H1 (cell line): ENCODE measurements at regions not wholly inside any gene's neighbourhood (a gene's known extent, or its start where the extent isn't known, plus 50 kb on each side); places are given as distances from the start of the nearest gene placed in this dataset.
A peak's percentile ranks its signal among the peaks of the same experiment; 100 is the strongest.

ENCODE experiments used
- CTCF ChIA-PET: fragments of 300-600 bp; sonication (Branson Sonifier 250); formaldehyde crosslinking; loops from one replicate; lab custom pipeline; 2021; ENCODE audit not compliant: partially characterized antibody; lab: Charles Lee
- POLR2A ChIA-PET: fragments of 300-600 bp; sonication (Branson Sonifier 250); formaldehyde crosslinking; loops from one replicate; lab custom pipeline; 2021; ENCODE audit warnings: inconsistent platforms; ENCODE audit not compliant: partially characterized antibody; lab: Charles Lee
- DNase-seq, 2 experiments: peaks; one replicate each; pipeline versions ENCODE4 v3.0.0 to v3.0.0-alpha.2; 2010 to 2022; ENCODE audit warnings: low spot score in 2 of 2, low read depth in 1 of 2, mixed read lengths in 1 of 2
- FAIRE-seq: peaks from 2 replicates; lab custom pipeline; 2011; peaks lifted over from hg19 to GRCh38; lab: Jason Lieb, UNC
- H2AFZ ChIP-seq: 2 replicates; pipeline ENCODE4 v1.8.1; 2012; ENCODE audit warnings: low read length, inconsistent platforms
- H2AK5ac ChIP-seq: 2 replicates; pipeline ENCODE4 v1.6.1; 2013; ENCODE audit warnings: low read depth, low read length
- H2BK120ac ChIP-seq: replicated peaks from 2 replicates; pipeline ENCODE3; 2013; ENCODE audit warnings: low read depth, low read length, inconsistent platforms
- H2BK12ac ChIP-seq: 2 replicates; pipeline ENCODE4 v1.6.1; 2013; ENCODE audit warnings: low read depth, low read length
- H2BK15ac ChIP-seq: 2 replicates; pipeline ENCODE4 v1.6.1; 2013; ENCODE audit warnings: low read length
- H2BK20ac ChIP-seq: 2 replicates; pipeline ENCODE4 v1.6.1; 2013; ENCODE audit warnings: low read length
- H2BK5ac ChIP-seq: 2 replicates; pipeline ENCODE4 v1.6.1; 2013; ENCODE audit warnings: low read depth, low read length
- H3K14ac ChIP-seq: 2 replicates; pipeline ENCODE4 v1.6.1; 2013; ENCODE audit warnings: inconsistent platforms; ENCODE audit not compliant: insufficient read length
- H3K18ac ChIP-seq: 2 replicates; pipeline ENCODE4 v1.6.1; 2013; ENCODE audit warnings: low read length; ENCODE audit errors: extremely low read depth
- H3K23ac ChIP-seq: 2 replicates; pipeline ENCODE4 v1.6.1; 2013; ENCODE audit warnings: inconsistent platforms; ENCODE audit not compliant: insufficient read length
- H3K23me2 ChIP-seq: 2 replicates; pipeline ENCODE4 v1.6.1; 2013; ENCODE audit warnings: low read depth, low read length
- H3K27ac ChIP-seq: 2 replicates; pipeline ENCODE4 v1.6.1; 2011; ENCODE audit warnings: low read depth, low read length, inconsistent platforms
- H3K27me3 ChIP-seq, 4 experiments: replicated peaks in 1 of 4; 1 replicate in 1 of 4; 2 replicates in 3 of 4; pipeline versions ENCODE4 v1.6.1 to v1.8.1; 2011 to 2013; ENCODE audit warnings: low read length in 3 of 4, mild to moderate bottlenecking in 3 of 4, inconsistent platforms in 2 of 4, mixed read lengths in 2 of 4, moderate library complexity in 1 of 4; ENCODE audit not compliant: control insufficient read depth in 3 of 4, insufficient read depth in 3 of 4; ENCODE audit errors: extremely low read depth in 1 of 4
- H3K36me3 ChIP-seq, 4 experiments: 2 replicates each; pipeline versions ENCODE4 v1.6.1 to v1.8.1; 2011 to 2013; ENCODE audit warnings: mild to moderate bottlenecking in 4 of 4, low read length in 3 of 4, moderate library complexity in 2 of 4, control low read depth in 1 of 4, inconsistent platforms in 1 of 4; ENCODE audit not compliant: insufficient read depth in 4 of 4, control insufficient read depth in 2 of 4
- H3K4ac ChIP-seq: replicated peaks from 2 replicates; pipeline ENCODE3; 2013; ENCODE audit warnings: low read length, low read depth, mixed read lengths, inconsistent platforms; ENCODE audit not compliant: insufficient read length
- H3K4me1 ChIP-seq, 4 experiments: replicated peaks in 1 of 4; 1 replicate in 1 of 4; 2 replicates in 3 of 4; pipeline versions ENCODE4 v1.6.1 to v1.8.1; 2011 to 2013; ENCODE audit warnings: low read length in 3 of 4, inconsistent platforms in 2 of 4, mixed read lengths in 1 of 4; ENCODE audit not compliant: insufficient read depth in 4 of 4, control insufficient read depth in 3 of 4
- H3K4me2 ChIP-seq, 2 experiments: 2 replicates each; pipeline versions ENCODE4 v1.6.1 to v1.8.1; 2011 to 2013; ENCODE audit warnings: low read depth in 2 of 2, low read length in 2 of 2, control low read depth in 1 of 2, inconsistent platforms in 1 of 2, mild to moderate bottlenecking in 1 of 2; ENCODE audit not compliant: insufficient read depth in 1 of 2
- H3K4me3 ChIP-seq, 4 experiments: fragments of 200-600, 300-600 bp in 1 of 4; sonication (generic), shearing (Covaris generic), sonication (Bioruptor Twin) in 1 of 4; 2 replicates each; pipeline versions ENCODE4 v1.5.1 to v1.8.1; 2011 to 2016; ENCODE audit warnings: low read length in 4 of 4, low read depth in 3 of 4, control low read depth in 2 of 4, inconsistent platforms in 2 of 4, mild to moderate bottlenecking in 2 of 4, mixed read lengths in 1 of 4, moderate library complexity in 1 of 4; ENCODE audit not compliant: insufficient read depth in 2 of 4; ENCODE audit errors: extremely low read depth in 1 of 4
- H3K56ac ChIP-seq: replicated peaks from 2 replicates; pipeline ENCODE3; 2013; ENCODE audit warnings: low read depth, mild to moderate bottlenecking, mixed read lengths, low read length, inconsistent platforms; ENCODE audit not compliant: insufficient read length
- H3K79me1 ChIP-seq: 2 replicates; pipeline ENCODE4 v1.6.1; 2013; ENCODE audit warnings: low read depth, low read length, control low read depth
- H3K79me2 ChIP-seq, 2 experiments: 2 replicates each; pipeline versions ENCODE4 v1.6.1 to v1.8.1; 2012 to 2013; ENCODE audit warnings: low read length in 2 of 2, mild to moderate bottlenecking in 2 of 2, inconsistent platforms in 1 of 2; ENCODE audit not compliant: insufficient read depth in 2 of 2, control insufficient read depth in 1 of 2
- H3K9ac ChIP-seq, 4 experiments: replicated peaks in 1 of 4; 1 replicate in 1 of 4; 2 replicates in 3 of 4; pipeline versions ENCODE4 v1.6.1 to v1.8.1; 2011 to 2013; ENCODE audit warnings: low read depth in 3 of 4, low read length in 3 of 4, control low read depth in 2 of 4, mild to moderate bottlenecking in 2 of 4, moderate library complexity in 2 of 4, inconsistent platforms in 1 of 4; ENCODE audit errors: extremely low read depth in 1 of 4
- H3K9me3 ChIP-seq, 2 experiments: 2 replicates each; pipeline versions ENCODE4 v1.6.1 to v1.8.1; 2012 to 2013; ENCODE audit warnings: mild to moderate bottlenecking in 2 of 2, moderate library complexity in 2 of 2, control low read depth in 1 of 2, inconsistent platforms in 1 of 2, low read depth in 1 of 2, low read length in 1 of 2, mixed read lengths in 1 of 2; ENCODE audit not compliant: insufficient read depth in 2 of 2
- H4K20me1 ChIP-seq, 2 experiments: replicated peaks in 1 of 2; 2 replicates each; pipeline versions ENCODE3 to v1.8.1; 2011 to 2013; ENCODE audit warnings: inconsistent platforms in 2 of 2, low read length in 2 of 2, mild to moderate bottlenecking in 1 of 2; ENCODE audit not compliant: insufficient read depth in 2 of 2, control insufficient read depth in 1 of 2
- H4K5ac ChIP-seq: 2 replicates; pipeline ENCODE4 v1.6.1; 2013; ENCODE audit warnings: low read length, low read depth, mixed read lengths, inconsistent platforms; ENCODE audit not compliant: insufficient read length
- H4K8ac ChIP-seq: 2 replicates; pipeline ENCODE4 v1.8.0; 2013; ENCODE audit warnings: mild to moderate bottlenecking, moderate library complexity, low read length, inconsistent platforms; ENCODE audit not compliant: insufficient read depth; ENCODE audit errors: extremely low read depth
- H4K91ac ChIP-seq: replicated peaks from 2 replicates; pipeline ENCODE3; 2013; ENCODE audit warnings: low read length, mixed read lengths, inconsistent platforms; ENCODE audit not compliant: insufficient read length
- CREB1 ChIP-seq: IDR thresholded peaks from 2 replicates; pipeline ENCODE4 v1.6.1; 2012; ENCODE audit warnings: inconsistent platforms
- CTCF ChIP-seq, 3 experiments: IDR thresholded peaks; 1 replicate in 2 of 3; 2 replicates in 1 of 3; pipeline versions ENCODE4 v1.5.1 to v1.6.1; 2011; ENCODE audit warnings: low read length in 3 of 3, mild to moderate bottlenecking in 3 of 3, inconsistent platforms in 2 of 3, low read depth in 1 of 3, moderate library complexity in 1 of 3; ENCODE audit not compliant: insufficient read depth in 1 of 3; ENCODE audit errors: control extremely low read depth in 1 of 3
- MAFK ChIP-seq: IDR thresholded peaks from 2 replicates; pipeline ENCODE4 v1.6.1; 2012; ENCODE audit warnings: low read depth, mild to moderate bottlenecking, improper control_type of control experiment, low read length
- POU5F1 ChIP-seq: IDR thresholded peaks from 2 replicates; pipeline ENCODE4 v1.6.1; 2011; ENCODE audit warnings: low read depth, mild to moderate bottlenecking, low read length, moderate library complexity
- RFX5 ChIP-seq: IDR thresholded peaks from 2 replicates; pipeline ENCODE4 v1.6.1; 2011; ENCODE audit warnings: low read depth, low read length, improper control_type of control experiment, borderline replicate concordance
- ZNF274 ChIP-seq: IDR thresholded peaks from 2 replicates; pipeline ENCODE4 v1.7.0; 2012; ENCODE audit warnings: low read length, borderline replicate concordance; ENCODE audit errors: extremely low read depth
- WGBS, 2 experiments: shearing (Covaris generic) in 1 of 2; methylation state at CpG; one replicate each; pipeline versions ENCODE4 v1.1.6 to v1.1.7; 2013 to 2015; ENCODE audit warnings: low lambda C conversion rate in 2 of 2, mixed read lengths in 2 of 2, inconsistent platforms in 1 of 2, low coverage in 1 of 2, missing lambda C conversion rate in 1 of 2; ENCODE audit not compliant: insufficient replicate concordance in 2 of 2, insufficient coverage in 1 of 2, insufficient read length in 1 of 2; ENCODE audit errors: extremely low coverage in 1 of 2, missing lambda C conversion rate in 1 of 2; 5-methylcytosine and 5-hydroxymethylcytosine counted together
- TF ChIP-seq, protein P1 (sequence below): IDR thresholded peaks from 2 replicates; pipeline ENCODE4 v1.6.1; 2011; ENCODE audit warnings: low read length, improper control_type of control experiment

DNA sequence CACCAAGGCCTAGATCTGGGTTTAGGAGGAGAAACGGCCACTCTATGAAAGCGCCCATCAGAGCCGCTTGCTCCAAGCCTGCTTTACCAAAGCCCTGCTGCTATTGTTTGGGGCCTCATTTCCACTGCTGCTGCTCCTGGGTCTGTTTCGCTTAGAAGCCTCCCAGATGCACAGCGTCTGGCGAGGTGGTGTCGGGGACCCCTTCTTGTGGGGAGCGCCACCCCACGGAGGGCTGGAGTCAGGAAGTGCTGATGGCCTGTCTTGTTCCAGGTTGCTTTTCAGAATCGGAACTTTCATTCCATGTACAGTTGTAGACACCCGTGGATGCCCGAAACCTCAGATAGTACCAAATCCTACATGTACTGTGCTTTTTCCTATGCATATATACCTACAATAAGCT lies 204.9 kb upstream of the TWIST2 start:
- Histone ChIP-seq H4K91ac (no peak overlapping the region), H3K14ac (no peak overlapping the region), H3K36me3 (no peaks in the 10 kb centered on the region), H2BK12ac (no peak overlapping the region), H3K18ac (no peak overlapping the region), H3K23me2 (no peaks in the 10 kb centered on the region), H4K20me1 (no peaks in the 10 kb centered on the region), H2BK15ac (no peak overlapping the region), H3K9me3 (no peaks in the 10 kb centered on the region), H3K79me2 (no peaks in the 10 kb centered on the region), H3K4me3 (no peak overlapping the region), H3K23ac (no peak overlapping the region), H4K8ac (no peak overlapping the region), H3K27me3 (no peaks in the 10 kb centered on the region), H3K79me1 (no peaks in the 10 kb centered on the region), H3K4me1 (no peaks in the 10 kb centered on the region), H3K27ac (no peak overlapping the region), H3K56ac (no peak overlapping the region), H2BK20ac (no peak overlapping the region), H3K4ac (no peak overlapping the region), H2AK5ac (no peak overlapping the region), H2AFZ (no peak overlapping the region), H4K5ac (no peak overlapping the region), H2BK5ac (no peak overlapping the region), H3K9ac (no peak overlapping the region), H3K4me2 (no peak overlapping the region), H2BK120ac (no peak overlapping the region)
- TF ChIP-seq MAFK = no peak
- no peak for TF ChIP-seq RFX5
- TF ChIP-seq POU5F1 = no peak
- no peak for TF ChIP-seq CTCF (IDR thresholded peaks at IDR 0.05; ENCODE audit: control extremely low read depth in 1 of 3, insufficient read depth in 1 of 3, low read depth in 1 of 3, low read length in 3 of 3)
- TF ChIP-seq ZNF274 = no peak
- TF ChIP-seq CREB1 = no peak
- TF ChIP-seq, protein P1, sequence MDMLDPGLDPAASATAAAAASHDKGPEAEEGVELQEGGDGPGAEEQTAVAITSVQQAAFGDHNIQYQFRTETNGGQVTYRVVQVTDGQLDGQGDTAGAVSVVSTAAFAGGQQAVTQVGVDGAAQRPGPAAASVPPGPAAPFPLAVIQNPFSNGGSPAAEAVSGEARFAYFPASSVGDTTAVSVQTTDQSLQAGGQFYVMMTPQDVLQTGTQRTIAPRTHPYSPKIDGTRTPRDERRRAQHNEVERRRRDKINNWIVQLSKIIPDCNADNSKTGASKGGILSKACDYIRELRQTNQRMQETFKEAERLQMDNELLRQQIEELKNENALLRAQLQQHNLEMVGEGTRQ = no peak
- peak in 1 of 2 experiments; percentile 26 for DNase-seq
- FAIRE-seq = no peak
- CTCF ChIA-PET = no interaction called here
- WGBS, 2 experiments = 89% methylated on average over 12 of the region's 12 CpGs; no CpG with 5 or more reads in 1 of the 2 experiments
- POLR2A ChIA-PET = no interaction called here
